ENCODE measurements at regions not wholly inside any gene's neighbourhood (a gene's known extent, or its start where the extent isn't known, plus 50 kb on each side); places are given as distances from the start of the nearest gene placed in this dataset.

GRCh38 chr2:63668466-63668865 lies 79.7 kb downstream of the MDH1 start:
- Mint-ChIP-seq H3K27me3 (ENCODE audit: unreplicated experiment) (peaks cover 2% of the 10 kb centered on the region), H3K4me1 (ENCODE audit: unreplicated experiment) (no peaks in the 10 kb centered on the region), H3K4me3 (ENCODE audit: unreplicated experiment) (no peak overlapping the region), H3K9me3 (ENCODE audit: unreplicated experiment) (no peaks in the 10 kb centered on the region), H3K27ac (ENCODE audit: unreplicated experiment) (no peak overlapping the region), H3K36me3 (ENCODE audit: low read depth, unreplicated experiment) (no peaks in the 10 kb centered on the region)
- DNase-seq (ENCODE audit: low spot score) = no peak
- TF ChIP-seq CTCF (IDR thresholded peaks at IDR 0.05; ENCODE audit: unreplicated experiment) = no peak

- no peak for TF ChIP-seq CTCF (IDR thresholded peaks at IDR 0.05; ENCODE audit: unreplicated experiment)
- peaks cover 2% of the 10 kb centered on the region for H3K27me3 Mint-ChIP-seq (ENCODE audit: unreplicated experiment)
- H3K4me1 Mint-ChIP-seq (ENCODE audit: unreplicated experiment) = no peaks in the 10 kb centered on the region
- no peak overlapping the region for H3K27ac Mint-ChIP-seq (ENCODE audit: unreplicated experiment)
- H3K4me3 Mint-ChIP-seq (ENCODE audit: unreplicated experiment) = no peak overlapping the region
- no peak for DNase-seq (ENCODE audit: low spot score)
- no peaks in the 10 kb centered on the region for H3K9me3 Mint-ChIP-seq (ENCODE audit: unreplicated experiment)
- no peaks in the 10 kb centered on the region for H3K36me3 Mint-ChIP-seq (ENCODE audit: low read depth, unreplicated experiment)
Observed at GRCh38 chr2:63669596-63669995, 80.8 kb downstream of the MDH1 start.

- H3K27me3 Mint-ChIP-seq (ENCODE audit: unreplicated experiment) = peaks cover 2% of the 10 kb centered on the region
- TF ChIP-seq CTCF (IDR thresholded peaks at IDR 0.05; ENCODE audit: unreplicated experiment) = no peak
- no peaks in the 10 kb centered on the region for H3K4me1 Mint-ChIP-seq (ENCODE audit: unreplicated experiment)
- H3K36me3 Mint-ChIP-seq (ENCODE audit: low read depth, unreplicated experiment) = no peaks in the 10 kb centered on the region
- H3K27ac Mint-ChIP-seq (ENCODE audit: unreplicated experiment) = no peak overlapping the region
- H3K9me3 Mint-ChIP-seq (ENCODE audit: unreplicated experiment) = no peaks in the 10 kb centered on the region
- DNase-seq (ENCODE audit: low spot score) = no peak
- H3K4me3 Mint-ChIP-seq (ENCODE audit: unreplicated experiment) = no peak overlapping the region
Observed at GRCh38 chr2:63673865-63674533, 85.2 kb downstream of the MDH1 start.

- no peak for TF ChIP-seq CTCF (IDR thresholded peaks at IDR 0.05; ENCODE audit: unreplicated experiment)
- Mint-ChIP-seq H3K9me3 (ENCODE audit: unreplicated experiment) (no peaks in the 10 kb centered on the region), H3K27me3 (ENCODE audit: unreplicated experiment) (peaks cover 2% of the 10 kb centered on the region), H3K27ac (ENCODE audit: unreplicated experiment) (no peak overlapping the region), H3K36me3 (ENCODE audit: low read depth, unreplicated experiment) (no peaks in the 10 kb centered on the region), H3K4me1 (ENCODE audit: unreplicated experiment) (no peaks in the 10 kb centered on the region), H3K4me3 (ENCODE audit: unreplicated experiment) (no peak overlapping the region)
- DNase-seq (ENCODE audit: low spot score) = no peak
Observed at GRCh38 chr2:63675026-63675425, 86.3 kb downstream of the MDH1 start.

- no peak overlapping the region for H3K4me3 Mint-ChIP-seq (ENCODE audit: unreplicated experiment)
- H3K27me3 Mint-ChIP-seq (ENCODE audit: unreplicated experiment) = peaks cover 2% of the 10 kb centered on the region
- no peak for TF ChIP-seq CTCF (IDR thresholded peaks at IDR 0.05; ENCODE audit: unreplicated experiment)
- H3K9me3 Mint-ChIP-seq (ENCODE audit: unreplicated experiment) = no peaks in the 10 kb centered on the region
- H3K27ac Mint-ChIP-seq (ENCODE audit: unreplicated experiment) = no peak overlapping the region
- no peaks in the 10 kb centered on the region for H3K4me1 Mint-ChIP-seq (ENCODE audit: unreplicated experiment)
- H3K36me3 Mint-ChIP-seq (ENCODE audit: low read depth, unreplicated experiment) = no peaks in the 10 kb centered on the region
- no peak for DNase-seq (ENCODE audit: low spot score)
Observed at GRCh38 chr2:63676135-63676534, 87.4 kb downstream of the MDH1 start.

Data from endothelial cell (in vitro differentiated cells).